ENCODE measurements at regions not wholly inside any gene's neighbourhood (a gene's known extent, or its start where the extent isn't known, plus 50 kb on each side); places are given as distances from the start of the nearest gene placed in this dataset.

DNA sequence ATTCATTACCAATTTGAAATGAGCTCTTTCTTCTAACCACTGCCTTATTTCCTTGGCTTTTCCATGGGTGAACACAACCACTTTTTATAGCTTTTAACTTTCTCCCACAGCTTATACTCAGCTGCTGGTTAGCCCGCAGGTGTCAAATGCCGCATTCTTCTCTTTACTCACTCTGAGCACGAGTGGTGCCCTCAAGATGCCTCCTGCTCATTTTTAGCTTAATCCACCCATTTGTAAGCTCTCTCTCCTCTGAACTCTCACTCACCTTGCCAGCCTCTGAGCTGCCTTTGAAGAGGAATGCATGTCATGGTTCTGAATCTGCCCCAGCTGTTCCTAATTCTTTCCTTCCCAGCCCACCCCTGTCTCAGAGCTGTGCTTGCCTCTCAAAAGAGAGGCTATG, 449.4 kb upstream of the PRICKLE1 start:
- no peaks in the 10 kb centered on the region for H3K36me3 ChIP-seq (ENCODE audit: control insufficient read depth in 4 of 4, insufficient read depth in 4 of 4, low read length in 4 of 4)
- no peaks in the 10 kb centered on the region for H3K4me1 ChIP-seq (ENCODE audit: control insufficient read depth in 5 of 5, insufficient read depth in 5 of 5, low read length in 5 of 5)
- WGBS, 2 donors = 89 to 91% methylated on average over 3 of the region's 3 CpGs
- H3K9ac ChIP-seq (ENCODE audit: insufficient read depth in 1 of 2, low read length in 2 of 2) = no peak overlapping the region
- H3K9me3 ChIP-seq (ENCODE audit: control insufficient read depth in 4 of 4, insufficient read depth in 3 of 4, low read length in 3 of 4) = peaks cover 0 to 2% (median 0%) of the 10 kb centered on the region in 4 donors
- H3K27ac ChIP-seq (ENCODE audit: low read depth in 1 of 2, low read length in 1 of 2) = no peak overlapping the region
- H3K4me3 ChIP-seq = no peak overlapping the region
- DNase-seq (no peak), ATAC-seq (ENCODE audit: insufficient read depth, low FRiP score) (no peak)
- no peaks in the 10 kb centered on the region for H3K27me3 ChIP-seq (ENCODE audit: control insufficient read depth in 3 of 3, insufficient read depth in 3 of 3, low read length in 2 of 3)
- TF ChIP-seq, protein P1, sequence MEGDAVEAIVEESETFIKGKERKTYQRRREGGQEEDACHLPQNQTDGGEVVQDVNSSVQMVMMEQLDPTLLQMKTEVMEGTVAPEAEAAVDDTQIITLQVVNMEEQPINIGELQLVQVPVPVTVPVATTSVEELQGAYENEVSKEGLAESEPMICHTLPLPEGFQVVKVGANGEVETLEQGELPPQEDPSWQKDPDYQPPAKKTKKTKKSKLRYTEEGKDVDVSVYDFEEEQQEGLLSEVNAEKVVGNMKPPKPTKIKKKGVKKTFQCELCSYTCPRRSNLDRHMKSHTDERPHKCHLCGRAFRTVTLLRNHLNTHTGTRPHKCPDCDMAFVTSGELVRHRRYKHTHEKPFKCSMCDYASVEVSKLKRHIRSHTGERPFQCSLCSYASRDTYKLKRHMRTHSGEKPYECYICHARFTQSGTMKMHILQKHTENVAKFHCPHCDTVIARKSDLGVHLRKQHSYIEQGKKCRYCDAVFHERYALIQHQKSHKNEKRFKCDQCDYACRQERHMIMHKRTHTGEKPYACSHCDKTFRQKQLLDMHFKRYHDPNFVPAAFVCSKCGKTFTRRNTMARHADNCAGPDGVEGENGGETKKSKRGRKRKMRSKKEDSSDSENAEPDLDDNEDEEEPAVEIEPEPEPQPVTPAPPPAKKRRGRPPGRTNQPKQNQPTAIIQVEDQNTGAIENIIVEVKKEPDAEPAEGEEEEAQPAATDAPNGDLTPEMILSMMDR (IDR thresholded peaks at IDR 0.05; ENCODE audit: control extremely low read depth, extremely low read depth) = no peak

DNA sequence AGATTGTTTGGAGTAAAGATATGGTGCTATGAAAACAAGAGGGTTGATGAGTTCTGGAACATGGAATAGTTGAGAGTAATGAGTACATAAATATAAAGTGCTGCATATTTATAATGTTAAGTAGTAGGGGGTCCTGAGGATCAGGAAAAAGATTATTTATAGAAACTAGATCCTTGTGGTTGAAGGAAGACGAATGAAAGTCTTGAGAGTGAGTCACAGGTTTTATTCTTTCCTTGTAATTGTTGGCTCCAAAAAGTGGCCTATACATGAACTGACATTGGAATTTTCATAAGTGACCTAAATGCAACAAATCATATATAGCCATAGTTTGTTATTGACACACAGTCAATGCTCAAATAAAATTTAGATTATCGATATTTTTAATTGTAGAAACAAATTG, 440.4 kb upstream of the PRICKLE1 start:
- TF ChIP-seq, protein P1 (IDR thresholded peaks at IDR 0.05; ENCODE audit: control extremely low read depth, extremely low read depth) = no peak
- H3K27ac ChIP-seq (ENCODE audit: low read depth in 1 of 2, low read length in 1 of 2) = no peak overlapping the region
- H3K4me3 ChIP-seq = no peak overlapping the region
- no peaks in the 10 kb centered on the region for H3K4me1 ChIP-seq (ENCODE audit: control insufficient read depth in 5 of 5, insufficient read depth in 5 of 5, low read length in 5 of 5)
- H3K9ac ChIP-seq (ENCODE audit: insufficient read depth in 1 of 2, low read length in 2 of 2) = no peak overlapping the region
- peaks cover 0 to 6% (median 2%) of the 10 kb centered on the region in 4 donors for H3K9me3 ChIP-seq (ENCODE audit: control insufficient read depth in 4 of 4, insufficient read depth in 3 of 4, low read length in 3 of 4)
- 80 to 91% methylated on average over 2 of the region's 2 CpGs for WGBS, 2 donors
- no peaks in the 10 kb centered on the region for H3K27me3 ChIP-seq (ENCODE audit: control insufficient read depth in 3 of 3, insufficient read depth in 3 of 3, low read length in 2 of 3)
- no peaks in the 10 kb centered on the region for H3K36me3 ChIP-seq (ENCODE audit: control insufficient read depth in 4 of 4, insufficient read depth in 4 of 4, low read length in 4 of 4)
- ATAC-seq (ENCODE audit: insufficient read depth, low FRiP score) (no peak), DNase-seq (no peak)

DNA sequence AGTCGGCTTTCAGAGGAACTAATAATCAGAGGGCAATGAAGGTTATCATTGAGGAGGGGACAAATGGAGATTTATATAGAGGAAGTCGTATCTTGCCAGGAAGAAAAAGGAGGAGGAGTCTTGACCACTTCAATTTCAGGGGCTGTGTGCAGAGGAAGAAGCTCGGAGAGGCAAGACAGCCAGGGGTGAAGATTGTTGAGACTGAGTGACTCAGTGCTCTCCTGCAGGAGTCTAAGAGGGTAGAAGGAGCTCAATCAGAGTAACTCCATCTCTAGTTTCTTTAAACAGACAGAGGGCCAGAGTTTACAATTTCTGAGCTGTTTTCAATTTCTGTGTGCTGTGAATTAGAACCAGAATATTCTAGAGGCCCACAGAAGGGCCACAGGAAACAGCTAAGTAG, 439.3 kb upstream of the PRICKLE1 start:
- no peak overlapping the region for H3K4me3 ChIP-seq
- TF ChIP-seq, protein P1 (IDR thresholded peaks at IDR 0.05; ENCODE audit: control extremely low read depth, extremely low read depth) = no peak
- peaks cover 0 to 6% (median 2%) of the 10 kb centered on the region in 4 donors for H3K9me3 ChIP-seq (ENCODE audit: control insufficient read depth in 4 of 4, insufficient read depth in 3 of 4, low read length in 3 of 4)
- no peaks in the 10 kb centered on the region for H3K4me1 ChIP-seq (ENCODE audit: control insufficient read depth in 5 of 5, insufficient read depth in 5 of 5, low read length in 5 of 5)
- 40 to 59% methylated on average over 3 of the region's 3 CpGs for WGBS, 2 donors
- H3K9ac ChIP-seq (ENCODE audit: insufficient read depth in 1 of 2, low read length in 2 of 2) = no peak overlapping the region
- ATAC-seq (ENCODE audit: insufficient read depth, low FRiP score) (no peak), DNase-seq (no peak)
- no peaks in the 10 kb centered on the region for H3K36me3 ChIP-seq (ENCODE audit: control insufficient read depth in 4 of 4, insufficient read depth in 4 of 4, low read length in 4 of 4)
- H3K27ac ChIP-seq (ENCODE audit: low read depth in 1 of 2, low read length in 1 of 2) = no peak overlapping the region
- no peaks in the 10 kb centered on the region for H3K27me3 ChIP-seq (ENCODE audit: control insufficient read depth in 3 of 3, insufficient read depth in 3 of 3, low read length in 2 of 3)

DNA sequence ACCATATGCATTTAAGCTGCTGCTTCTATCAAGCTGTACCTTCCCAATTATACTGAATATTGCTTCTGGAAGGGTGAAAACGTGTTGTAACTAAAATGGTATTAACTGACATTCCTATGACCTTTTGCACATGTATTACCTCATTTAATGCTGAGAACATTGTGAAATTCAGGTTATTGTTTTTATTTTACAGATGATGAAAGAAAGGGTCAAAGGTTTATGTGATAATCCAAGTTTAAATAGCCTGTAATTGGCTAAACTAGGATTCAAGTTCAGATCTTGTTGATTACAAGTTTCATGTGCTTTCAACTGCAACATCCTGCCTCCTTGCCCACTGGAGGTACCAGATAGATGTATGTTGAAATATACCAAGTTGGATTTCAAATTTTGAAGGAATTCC, 433.3 kb upstream of the PRICKLE1 start:
- TF ChIP-seq, protein P1 (IDR thresholded peaks at IDR 0.05; ENCODE audit: control extremely low read depth, extremely low read depth) = no peak
- H3K4me3 ChIP-seq = no peak overlapping the region
- H3K9me3 ChIP-seq (ENCODE audit: control insufficient read depth in 4 of 4, insufficient read depth in 3 of 4, low read length in 3 of 4) = no peaks in the 10 kb centered on the region
- no peak overlapping the region for H3K27ac ChIP-seq (ENCODE audit: low read depth in 1 of 2, low read length in 1 of 2)
- DNase-seq (no peak), ATAC-seq (ENCODE audit: insufficient read depth, low FRiP score) (no peak)
- no peaks in the 10 kb centered on the region for H3K27me3 ChIP-seq (ENCODE audit: control insufficient read depth in 3 of 3, insufficient read depth in 3 of 3, low read length in 2 of 3)
- no peak overlapping the region for H3K9ac ChIP-seq (ENCODE audit: insufficient read depth in 1 of 2, low read length in 2 of 2)
- 72 to 82% methylated on average over 1 of the region's 1 CpG for WGBS, 2 donors
- no peaks in the 10 kb centered on the region for H3K36me3 ChIP-seq (ENCODE audit: control insufficient read depth in 4 of 4, insufficient read depth in 4 of 4, low read length in 4 of 4)
- H3K4me1 ChIP-seq (ENCODE audit: control insufficient read depth in 5 of 5, insufficient read depth in 5 of 5, low read length in 5 of 5) = no peaks in the 10 kb centered on the region

Data from lung (tissue), 11 donors.